GM06990 (cell line): ENCODE measurements at regions not wholly inside any gene's neighbourhood (a gene's known extent, or its start where the extent isn't known, plus 50 kb on each side); places are given as distances from the start of the nearest gene placed in this dataset.

ENCODE experiments used
- DNase-seq: peaks from one replicate; pipeline ENCODE4 v3.0.0-alpha.2; 2011; ENCODE audit not compliant: insufficient read length; ENCODE audit errors: extremely low read depth
- H3K27me3 ChIP-seq: replicated peaks from 2 replicates; pipeline ENCODE4 v1.6.0; 2011; ENCODE audit warnings: low read length; ENCODE audit not compliant: control insufficient read depth, insufficient read depth
- H3K36me3 ChIP-seq: 2 replicates; pipeline ENCODE4 v1.5.1; 2011; ENCODE audit warnings: low read length; ENCODE audit not compliant: control insufficient read depth, insufficient read depth
- H3K4me3 ChIP-seq: replicated peaks from 2 replicates; pipeline ENCODE4 v1.5.1; 2011; ENCODE audit warnings: low read depth, mild to moderate bottlenecking, control low read depth, low read length
- CTCF ChIP-seq: IDR thresholded peaks from 2 replicates; pipeline ENCODE4 v1.5.1; 2011; ENCODE audit warnings: low read length, control low read depth, mild to moderate bottlenecking, inconsistent platforms; ENCODE audit not compliant: insufficient read depth, poor library complexity, severe bottlenecking

GRCh38 chr13:97892717-97893116 is 60.8 kb upstream of the IPO5 start:
- TF ChIP-seq CTCF, result no peak
- Histone ChIP-seq H3K27me3 (no peaks in the 10 kb centered on the region; the same call in 1 of the 2 replicates), H3K36me3 (no peaks in the 10 kb centered on the region), H3K4me3 (no peak overlapping the region)
- DNase-seq, result no peak

- Histone ChIP-seq H3K36me3 (no peaks in the 10 kb centered on the region), H3K4me3 (no peak overlapping the region), H3K27me3 (no peaks in the 10 kb centered on the region; the same call in 1 of the 2 replicates)
- TF ChIP-seq CTCF, result no peak
- no peak for DNase-seq
Measured at GRCh38 chr13:97895383-97895782, 58.1 kb upstream of the IPO5 start.

GRCh38 chr13:97896446-97896845 is 57.0 kb upstream of the IPO5 start:
- Histone ChIP-seq H3K4me3 (no peak overlapping the region), H3K36me3 (no peaks in the 10 kb centered on the region), H3K27me3 (no peaks in the 10 kb centered on the region; the same call in 1 of the 2 replicates)
- TF ChIP-seq CTCF, result no peak
- DNase-seq, result no peak

- no peak for TF ChIP-seq CTCF
- Histone ChIP-seq H3K27me3 (no peaks in the 10 kb centered on the region), H3K36me3 (no peaks in the 10 kb centered on the region), H3K4me3 (no peak overlapping the region)
- DNase-seq, result no peak
Measured at GRCh38 chr13:97901716-97902115, 51.8 kb upstream of the IPO5 start.
